ENCODE measurements at regions not wholly inside any gene's neighbourhood (a gene's known extent, or its start where the extent isn't known, plus 50 kb on each side); places are given as distances from the start of the nearest gene placed in this dataset.

GRCh38 chr18:47750889-47751423, 179.5 kb downstream of the SMAD2 start:
- Histone ChIP-seq H3K27me3 (ENCODE audit: control insufficient read depth in 2 of 2, insufficient read depth in 2 of 2, low read length in 2 of 2) (no peaks in the 10 kb centered on the region), H3K36me3 (ENCODE audit: control insufficient read depth in 2 of 2, extremely low read depth in 1 of 2, insufficient read depth in 2 of 2, low read length in 2 of 2) (no peaks in the 10 kb centered on the region), H3K4me2 (ENCODE audit: insufficient read depth, low read length) (no peak overlapping the region), H3K27ac (ENCODE audit: insufficient read depth, low read depth, low read length) (no peak overlapping the region), H3K9me3 (replicated peaks; ENCODE audit: control insufficient read depth, insufficient read depth, low read length) (no peaks in the 10 kb centered on the region), H2AFZ (ENCODE audit: low read depth, low read length) (no peak overlapping the region), H3K4me1 (ENCODE audit: control insufficient read depth, extremely low read depth, insufficient read depth, low read length) (no peaks in the 10 kb centered on the region), H3K79me2 (ENCODE audit: control insufficient read depth, insufficient read depth, low read length) (no peaks in the 10 kb centered on the region), H3K9ac (replicated peaks; ENCODE audit: extremely low read depth, insufficient read depth, low read length) (no peak overlapping the region), H4K20me1 (replicated peaks; ENCODE audit: control insufficient read depth, extremely low read depth, insufficient read depth, low read length) (no peaks in the 10 kb centered on the region), H3K9me1 (replicated peaks; ENCODE audit: control insufficient read depth, extremely low read depth, insufficient read depth, low read length) (no peaks in the 10 kb centered on the region), H3K4me3 (replicated peaks in 1 of 3; ENCODE audit: insufficient read depth in 1 of 3, low read depth in 1 of 3, low read length in 3 of 3) (no peak overlapping the region)
- intact Hi-C loops (cut with micrococcal nuclease) = no loop called here
- ChIA-PET POLR2A (no interaction called here), CTCF (interaction anchor here (1.5 to 1.6 kb wide), 3 partner anchors 9 to 700 kb away, joined by 4 to 8 read pairs (median 5); no protein-coding TSS in a partner anchor)
- BruUV-seq (replicated peaks) = no TSS peak
- FAIRE-seq (no peak), DNase-seq (ENCODE audit: low read depth, low spot score) (no peak)
- TF ChIP-seq MYC (IDR thresholded peaks at IDR 0.05; ENCODE audit: low read depth, low read length) (no peak), MAX (IDR thresholded peaks at IDR 0.05; ENCODE audit: insufficient read depth, insufficient read length) (no peak), POLR2AphosphoS5 (IDR thresholded peaks at IDR 0.05; ENCODE audit: insufficient read depth, low read depth, low read length) (no peak), CTCF (IDR thresholded peaks at IDR 0.05; ENCODE audit: extremely low read depth in 1 of 2, insufficient read depth in 1 of 2, low read depth in 1 of 2, low read length in 2 of 2) (no peak), FOS (IDR thresholded peaks at IDR 0.05; ENCODE audit: borderline replicate concordance, insufficient read depth, low read length) (no peak), GATA2 (IDR thresholded peaks at IDR 0.05; ENCODE audit: insufficient read depth, insufficient read length, low read depth, low read length) (no peak), EZH2 (IDR thresholded peaks at IDR 0.05; ENCODE audit: borderline replicate concordance, low read depth, low read length, severe bottlenecking) (no peak), JUN (IDR thresholded peaks at IDR 0.05; ENCODE audit: borderline replicate concordance, insufficient read depth, insufficient read length, low read depth) (no peak), POLR2A (IDR thresholded peaks at IDR 0.05; ENCODE audit: low read depth, low read length) (no peak)
- dilution Hi-C loops (cut with MboI; ENCODE audit: extremely low pct_ligation_motif_present, low sequenced_read_pairs) = no loop called here
